ENCODE measurements at regions not wholly inside any gene's neighbourhood (a gene's known extent, or its start where the extent isn't known, plus 50 kb on each side); places are given as distances from the start of the nearest gene placed in this dataset.
A peak's percentile ranks its signal among the peaks of the same experiment; 100 is the strongest.

GRCh38 chr15:62474771-62475124, 309.7 kb upstream of the C2CD4B start:
- H3K27me3 Mint-ChIP-seq (ENCODE audit: low read depth, unreplicated experiment): peaks cover 10% of the 10 kb centered on the region
- H3K27ac ChIP-seq (ENCODE audit: low read depth, low read length): no peak overlapping the region
- TF ChIP-seq, protein P1, sequence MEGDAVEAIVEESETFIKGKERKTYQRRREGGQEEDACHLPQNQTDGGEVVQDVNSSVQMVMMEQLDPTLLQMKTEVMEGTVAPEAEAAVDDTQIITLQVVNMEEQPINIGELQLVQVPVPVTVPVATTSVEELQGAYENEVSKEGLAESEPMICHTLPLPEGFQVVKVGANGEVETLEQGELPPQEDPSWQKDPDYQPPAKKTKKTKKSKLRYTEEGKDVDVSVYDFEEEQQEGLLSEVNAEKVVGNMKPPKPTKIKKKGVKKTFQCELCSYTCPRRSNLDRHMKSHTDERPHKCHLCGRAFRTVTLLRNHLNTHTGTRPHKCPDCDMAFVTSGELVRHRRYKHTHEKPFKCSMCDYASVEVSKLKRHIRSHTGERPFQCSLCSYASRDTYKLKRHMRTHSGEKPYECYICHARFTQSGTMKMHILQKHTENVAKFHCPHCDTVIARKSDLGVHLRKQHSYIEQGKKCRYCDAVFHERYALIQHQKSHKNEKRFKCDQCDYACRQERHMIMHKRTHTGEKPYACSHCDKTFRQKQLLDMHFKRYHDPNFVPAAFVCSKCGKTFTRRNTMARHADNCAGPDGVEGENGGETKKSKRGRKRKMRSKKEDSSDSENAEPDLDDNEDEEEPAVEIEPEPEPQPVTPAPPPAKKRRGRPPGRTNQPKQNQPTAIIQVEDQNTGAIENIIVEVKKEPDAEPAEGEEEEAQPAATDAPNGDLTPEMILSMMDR (IDR thresholded peaks at IDR 0.05; ENCODE audit: insufficient read depth, low read depth, low read length): no peak
- no peak for TF ChIP-seq EZH2 (IDR thresholded peaks at IDR 0.05; ENCODE audit: insufficient read depth, low read length)
- H3K9me3 ChIP-seq (ENCODE audit: insufficient read depth, low read depth, low read length): no peaks in the 10 kb centered on the region
- no peaks in the 10 kb centered on the region for H3K27me3 ChIP-seq (ENCODE audit: insufficient read depth, low read length)
- H3K4me3 Mint-ChIP-seq (ENCODE audit: unreplicated experiment): no peak overlapping the region
- H3K4me3 ChIP-seq (ENCODE audit: insufficient read depth, low read depth, low read length): no peak overlapping the region
- no peak overlapping the region for H3K9ac ChIP-seq (ENCODE audit: low read length)
- H3K36me3 ChIP-seq (ENCODE audit: insufficient read depth, low read length): no peaks in the 10 kb centered on the region
- peaks cover 18% of the 10 kb centered on the region for H3K4me1 ChIP-seq (ENCODE audit: insufficient read depth, low read length)
- H3K79me2 ChIP-seq (ENCODE audit: insufficient read depth, low read length): no peaks in the 10 kb centered on the region
- H3K4me1 Mint-ChIP-seq (ENCODE audit: low read depth, unreplicated experiment): peaks cover 34% of the 10 kb centered on the region
- H2AFZ ChIP-seq (ENCODE audit: low read depth, low read length): no peak overlapping the region
- H3K9me3 Mint-ChIP-seq (ENCODE audit: unreplicated experiment): no peaks in the 10 kb centered on the region
- no peaks in the 10 kb centered on the region for H4K20me1 ChIP-seq (ENCODE audit: insufficient read depth, low read length)
- FAIRE-seq (no peak), DNase-seq (ENCODE audit: low read depth) (no peak)
- no peak overlapping the region for H3K4me2 ChIP-seq (ENCODE audit: low read length)
- peaks cover 3% of the 10 kb centered on the region for H3K36me3 Mint-ChIP-seq (ENCODE audit: low read depth, unreplicated experiment)
- H3K27ac Mint-ChIP-seq (ENCODE audit: unreplicated experiment): peak overlapping the region; percentile 41

- Mint-ChIP-seq H3K27ac (ENCODE audit: unreplicated experiment) (no peak overlapping the region), H3K9me3 (ENCODE audit: unreplicated experiment) (no peaks in the 10 kb centered on the region), H3K4me3 (ENCODE audit: unreplicated experiment) (no peak overlapping the region), H3K36me3 (ENCODE audit: low read depth, unreplicated experiment) (peaks cover 3% of the 10 kb centered on the region), H3K4me1 (ENCODE audit: low read depth, unreplicated experiment) (peaks cover 25% of the 10 kb centered on the region), H3K27me3 (ENCODE audit: low read depth, unreplicated experiment) (peaks cover 10% of the 10 kb centered on the region)
- no peaks in the 10 kb centered on the region for H3K79me2 ChIP-seq (ENCODE audit: insufficient read depth, low read length)
- H3K4me1 ChIP-seq (ENCODE audit: insufficient read depth, low read length): peaks cover 10% of the 10 kb centered on the region
- no peak for FAIRE-seq
- H3K4me3 ChIP-seq (ENCODE audit: insufficient read depth, low read depth, low read length): no peak overlapping the region
- H3K9ac ChIP-seq (ENCODE audit: low read length): no peak overlapping the region
- no peak overlapping the region for H2AFZ ChIP-seq (ENCODE audit: low read depth, low read length)
- no peaks in the 10 kb centered on the region for H4K20me1 ChIP-seq (ENCODE audit: insufficient read depth, low read length)
- no peak for TF ChIP-seq EZH2 (IDR thresholded peaks at IDR 0.05; ENCODE audit: insufficient read depth, low read length)
- TF ChIP-seq, protein P1 (IDR thresholded peaks at IDR 0.05; ENCODE audit: insufficient read depth, low read depth, low read length): no peak
- H3K27me3 ChIP-seq (ENCODE audit: insufficient read depth, low read length): no peaks in the 10 kb centered on the region
- no peak overlapping the region for H3K4me2 ChIP-seq (ENCODE audit: low read length)
- no peaks in the 10 kb centered on the region for H3K9me3 ChIP-seq (ENCODE audit: insufficient read depth, low read depth, low read length)
- no peaks in the 10 kb centered on the region for H3K36me3 ChIP-seq (ENCODE audit: insufficient read depth, low read length)
- H3K27ac ChIP-seq (ENCODE audit: low read depth, low read length): no peak overlapping the region
- no peak for DNase-seq (ENCODE audit: low read depth)
Observed at GRCh38 chr15:62475591-62475990, 310.5 kb upstream of the C2CD4B start.

GRCh38 chr15:62476163-62476562, 311.1 kb upstream of the C2CD4B start:
- H4K20me1 ChIP-seq (ENCODE audit: insufficient read depth, low read length): no peaks in the 10 kb centered on the region
- Mint-ChIP-seq H3K27me3 (ENCODE audit: low read depth, unreplicated experiment) (peaks cover 10% of the 10 kb centered on the region), H3K4me3 (ENCODE audit: unreplicated experiment) (no peak overlapping the region), H3K36me3 (ENCODE audit: low read depth, unreplicated experiment) (peaks cover 5% of the 10 kb centered on the region), H3K9me3 (ENCODE audit: unreplicated experiment) (no peaks in the 10 kb centered on the region), H3K4me1 (ENCODE audit: low read depth, unreplicated experiment) (peaks cover 22% of the 10 kb centered on the region), H3K27ac (ENCODE audit: unreplicated experiment) (no peak overlapping the region)
- no peak overlapping the region for H3K27ac ChIP-seq (ENCODE audit: low read depth, low read length)
- DNase-seq (ENCODE audit: low read depth): no peak
- no peak overlapping the region for H3K4me2 ChIP-seq (ENCODE audit: low read length)
- no peaks in the 10 kb centered on the region for H3K9me3 ChIP-seq (ENCODE audit: insufficient read depth, low read depth, low read length)
- no peak for FAIRE-seq
- H3K9ac ChIP-seq (ENCODE audit: low read length): no peak overlapping the region
- H3K4me1 ChIP-seq (ENCODE audit: insufficient read depth, low read length): peaks cover 5% of the 10 kb centered on the region
- TF ChIP-seq, protein P1 (IDR thresholded peaks at IDR 0.05; ENCODE audit: insufficient read depth, low read depth, low read length): no peak
- TF ChIP-seq EZH2 (IDR thresholded peaks at IDR 0.05; ENCODE audit: insufficient read depth, low read length): no peak
- no peak overlapping the region for H2AFZ ChIP-seq (ENCODE audit: low read depth, low read length)
- H3K27me3 ChIP-seq (ENCODE audit: insufficient read depth, low read length): no peaks in the 10 kb centered on the region
- H3K4me3 ChIP-seq (ENCODE audit: insufficient read depth, low read depth, low read length): no peak overlapping the region
- no peaks in the 10 kb centered on the region for H3K36me3 ChIP-seq (ENCODE audit: insufficient read depth, low read length)
- no peaks in the 10 kb centered on the region for H3K79me2 ChIP-seq (ENCODE audit: insufficient read depth, low read length)
